Aorta (tissue), 5 donors: ENCODE measurements at regions not wholly inside any gene's neighbourhood (a gene's known extent, or its start where the extent isn't known, plus 50 kb on each side); places are given as distances from the start of the nearest gene placed in this dataset.
"Not testable (repeated sequence)": the region's sequence is repeated elsewhere in the genome, so short reads cannot be mapped to it uniquely, and the experiment has no call there.

ENCODE experiments used
- ATAC-seq: fragments of 200-7000 bp; cut with Tn5 transposase; one replicate; pipeline ENCODE4 v1.9.1; 2022; ENCODE audit warnings: moderate library complexity; ENCODE audit not compliant: low FRiP score
- DNase-seq, 2 donors: peaks; one replicate each; pipeline ENCODE4 v3.0.0-alpha.2; 2020
- H3K27ac ChIP-seq, 2 donors: one replicate each; pipeline ENCODE4 v1.5.1; 2013; ENCODE audit warnings: low read length in 2 of 2, mild to moderate bottlenecking in 2 of 2, moderate library complexity in 2 of 2, control low read depth in 1 of 2, inconsistent platforms in 1 of 2, low read depth in 1 of 2
- H3K27me3 ChIP-seq, 2 donors: one replicate each; pipeline ENCODE4 v1.6.1; 2013; ENCODE audit warnings: control low read depth in 1 of 2, low read length in 1 of 2, mild to moderate bottlenecking in 1 of 2, moderate library complexity in 1 of 2; ENCODE audit not compliant: insufficient read depth in 2 of 2, control insufficient read depth in 1 of 2
- H3K36me3 ChIP-seq, 2 donors: one replicate each; pipeline ENCODE4 v1.6.1; 2013; ENCODE audit warnings: control low read depth in 1 of 2, low read length in 1 of 2, mild to moderate bottlenecking in 1 of 2; ENCODE audit not compliant: insufficient read depth in 2 of 2, control insufficient read depth in 1 of 2
- H3K4me1 ChIP-seq, 2 donors: one replicate each; pipeline ENCODE4 v1.6.1; 2013; ENCODE audit warnings: low read length in 2 of 2, control low read depth in 1 of 2, mild to moderate bottlenecking in 1 of 2, moderate library complexity in 1 of 2; ENCODE audit not compliant: insufficient read depth in 2 of 2, control insufficient read depth in 1 of 2
- H3K4me3 ChIP-seq, 2 donors: one replicate each; pipeline ENCODE4 v1.5.1; 2013; ENCODE audit warnings: low read length in 2 of 2, control low read depth in 1 of 2, mild to moderate bottlenecking in 1 of 2
- H3K9me3 ChIP-seq: one replicate; pipeline ENCODE4 v1.6.1; 2013; ENCODE audit warnings: mild to moderate bottlenecking, low read length; ENCODE audit not compliant: control insufficient read depth
- WGBS, 2 donors: extraction: QIAGEN DNeasy Blood & Tissue Kit; methylation state at CpG; one replicate each; pipeline ENCODE4 v1.1.7; 2013; 5-methylcytosine and 5-hydroxymethylcytosine counted together
- intact Hi-C, 2 donors: fragments of 100-400 bp; cut with DNase I; formaldehyde crosslinking; loops; one replicate each; pipeline versions ENCODE4 v1.14.2 to v1.15.0; 2022
- donor health status: healthy with polysubstance abuse.
- donor health status: Bipolar disorder and iron deficiency.
- donor health status: DM: no; HTN: no; CAD: no.
- donor health status: DM: no; HTN: no; CAD: no.
- donor health status: DM: yes; HTN: yes; CAD: no.

DNA sequence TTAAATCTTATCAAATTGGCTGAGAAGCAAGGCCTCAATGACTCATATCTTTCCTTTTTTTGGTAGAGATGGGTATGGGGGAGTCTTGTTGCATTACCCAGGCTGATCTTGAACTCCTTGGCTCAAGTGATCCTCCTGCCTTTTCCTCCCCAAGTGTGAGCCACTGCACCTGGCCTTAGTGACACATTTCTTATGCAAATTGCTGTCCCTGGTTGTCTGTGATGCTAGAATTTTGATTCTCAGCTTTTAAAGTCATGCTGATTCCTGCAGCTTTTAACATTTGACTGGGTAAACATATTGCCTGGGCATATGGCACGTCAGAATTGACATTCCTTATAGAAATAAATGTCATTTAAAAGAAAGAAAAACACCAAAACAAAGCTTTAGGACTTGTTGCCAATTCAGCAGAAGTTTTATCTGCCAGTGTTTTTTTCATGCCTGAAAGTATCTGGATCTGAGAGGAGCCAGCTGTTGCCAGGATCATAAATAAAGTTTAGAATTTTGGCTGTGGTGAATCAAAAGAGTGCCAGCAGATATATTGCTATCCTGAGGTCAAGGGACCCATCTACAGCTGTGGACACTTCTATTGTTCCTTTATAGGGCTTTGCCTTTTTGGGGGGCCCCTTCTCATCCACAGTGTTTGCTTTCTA is 446.7 kb upstream of the AMELY start:
- peaks cover 0 to 2% of the 10 kb centered on the region in 2 donors for H3K36me3 ChIP-seq
- no peaks in the 10 kb centered on the region for H3K27me3 ChIP-seq
- H3K4me3 ChIP-seq: no peak overlapping the region
- no peaks in the 10 kb centered on the region for H3K4me1 ChIP-seq
- no peak overlapping the region for H3K27ac ChIP-seq
- intact Hi-C loops: no loop called here
- WGBS, 2 donors: 5% methylated on average over 1 of the region's 1 CpG; no CpG with 5 or more reads in 1 of the 2 donors
- no peak for ATAC-seq
- DNase-seq: no peak
- no peaks in the 10 kb centered on the region for H3K9me3 ChIP-seq

DNA sequence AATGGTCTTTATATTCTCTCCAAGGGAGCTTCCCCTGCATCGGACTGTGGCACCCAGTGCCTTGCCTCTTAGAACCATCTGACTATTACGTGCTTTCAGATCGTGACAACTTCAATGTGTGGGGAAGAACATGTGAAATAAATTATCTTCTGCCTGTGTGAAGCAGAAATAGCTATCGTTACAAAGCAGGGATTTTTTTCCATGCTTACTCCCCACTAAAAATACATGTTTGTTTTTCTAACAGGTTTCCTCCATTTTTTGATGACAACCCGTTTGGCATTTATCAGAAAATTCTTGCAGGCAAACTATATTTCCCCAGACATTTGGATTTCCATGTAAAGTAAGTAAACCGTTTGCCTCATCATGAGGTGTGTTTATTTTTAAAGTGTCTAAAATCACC is 444.3 kb upstream of the AMELY start:
- ATAC-seq, H3K27ac ChIP-seq, H3K4me1 ChIP-seq, H3K36me3 ChIP-seq, H3K9me3 ChIP-seq, H3K4me3 ChIP-seq, DNase-seq, H3K27me3 ChIP-seq, intact Hi-C loops: not testable (repeated sequence)
- WGBS, 2 donors: 87% methylated on average over 6 of the region's 6 CpGs; no CpG with 5 or more reads in 1 of the 2 donors

DNA sequence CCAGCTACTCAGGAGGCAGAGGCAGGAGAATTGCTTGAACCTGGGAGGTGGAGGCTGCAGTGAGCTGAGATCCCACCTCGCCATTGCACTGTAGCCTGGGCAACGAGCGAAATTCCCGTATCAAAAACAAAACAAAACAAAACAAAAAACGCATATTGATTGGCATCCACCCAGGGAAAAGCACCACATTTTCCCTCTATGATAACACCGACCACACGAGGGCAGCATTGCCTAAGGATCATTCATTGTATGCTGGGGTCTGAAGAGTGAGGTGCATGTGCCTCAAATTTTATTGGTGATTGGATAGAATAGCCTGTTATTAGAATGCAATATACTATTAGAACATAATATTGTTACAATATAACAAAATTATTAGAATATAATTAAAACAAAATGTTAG is 433.1 kb upstream of the AMELY start:
- H3K4me3 ChIP-seq: no peak overlapping the region
- no peaks in the 10 kb centered on the region for H3K9me3 ChIP-seq
- no peak overlapping the region for H3K27ac ChIP-seq
- no peak for DNase-seq
- no peaks in the 10 kb centered on the region for H3K4me1 ChIP-seq
- H3K27me3 ChIP-seq: no peaks in the 10 kb centered on the region
- WGBS, 2 donors: 3% methylated on average over 7 of the region's 7 CpGs; no CpG with 5 or more reads in 1 of the 2 donors
- no peak for ATAC-seq
- H3K36me3 ChIP-seq: no peaks in the 10 kb centered on the region
- intact Hi-C loops: no loop called here

DNA sequence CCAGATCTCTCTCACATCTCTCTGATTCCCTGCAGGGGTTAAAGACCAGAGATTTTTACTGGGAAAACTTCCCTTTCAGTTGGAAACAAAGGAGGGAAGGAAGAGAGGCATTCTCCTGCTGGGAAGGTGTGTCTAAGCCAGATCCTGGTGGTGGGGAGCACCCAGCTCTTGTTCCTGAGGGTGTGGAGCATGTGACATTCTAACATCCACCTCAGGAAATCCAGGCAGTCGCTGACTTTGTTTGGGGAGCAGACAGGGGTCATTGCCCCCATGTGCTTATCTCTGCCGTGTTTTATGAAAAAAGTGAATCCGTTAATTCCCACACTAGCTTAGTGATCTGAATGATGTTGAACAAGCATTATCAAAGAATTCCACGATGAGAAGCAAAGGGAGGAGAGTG is 431.7 kb upstream of the AMELY start:
- no peak overlapping the region for H3K27ac ChIP-seq

DNA sequence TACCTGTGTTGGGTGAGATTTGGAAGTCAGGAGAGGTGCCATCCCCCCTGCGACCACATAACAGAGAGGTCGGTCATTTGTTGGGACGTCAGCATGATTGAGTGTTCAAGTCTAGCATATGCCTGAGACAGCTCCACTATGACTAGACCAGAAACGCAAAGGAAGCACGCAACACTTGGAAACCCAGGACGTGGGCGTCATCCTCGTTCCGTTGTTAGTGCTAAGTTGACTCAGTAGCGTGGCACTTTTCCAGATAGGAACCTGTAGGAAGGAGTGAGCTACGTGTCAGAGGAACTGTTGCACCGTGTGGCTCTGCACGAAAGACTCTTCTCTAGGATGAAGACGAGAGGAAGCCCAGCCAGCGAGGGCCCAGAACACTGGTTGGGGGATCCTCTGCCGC is 431.2 kb upstream of the AMELY start:
- H3K4me3 ChIP-seq, H3K9me3 ChIP-seq, H3K27me3 ChIP-seq, DNase-seq, ATAC-seq, intact Hi-C loops, H3K36me3 ChIP-seq, H3K27ac ChIP-seq, H3K4me1 ChIP-seq: not testable (repeated sequence)
- 65% methylated on average over 14 of the region's 16 CpGs; no CpG with 5 or more reads in 1 of the 2 donors for whole genome bisulfite sequencing, 2 donors

More for the DNA sequence above, 431.7 kb upstream of the AMELY start:
- Histone ChIP-seq H3K36me3 (no peaks in the 10 kb centered on the region), H3K27me3 (no peaks in the 10 kb centered on the region), H3K9me3 (no peaks in the 10 kb centered on the region), H3K4me1 (no peaks in the 10 kb centered on the region), H3K4me3 (no peak overlapping the region)
- intact Hi-C loops: no loop called here
- 49% methylated on average over 4 of the region's 4 CpGs; no CpG with 5 or more reads in 1 of the 2 donors for WGBS, 2 donors
- DNase-seq (no peak), ATAC-seq (no peak)

DNA sequence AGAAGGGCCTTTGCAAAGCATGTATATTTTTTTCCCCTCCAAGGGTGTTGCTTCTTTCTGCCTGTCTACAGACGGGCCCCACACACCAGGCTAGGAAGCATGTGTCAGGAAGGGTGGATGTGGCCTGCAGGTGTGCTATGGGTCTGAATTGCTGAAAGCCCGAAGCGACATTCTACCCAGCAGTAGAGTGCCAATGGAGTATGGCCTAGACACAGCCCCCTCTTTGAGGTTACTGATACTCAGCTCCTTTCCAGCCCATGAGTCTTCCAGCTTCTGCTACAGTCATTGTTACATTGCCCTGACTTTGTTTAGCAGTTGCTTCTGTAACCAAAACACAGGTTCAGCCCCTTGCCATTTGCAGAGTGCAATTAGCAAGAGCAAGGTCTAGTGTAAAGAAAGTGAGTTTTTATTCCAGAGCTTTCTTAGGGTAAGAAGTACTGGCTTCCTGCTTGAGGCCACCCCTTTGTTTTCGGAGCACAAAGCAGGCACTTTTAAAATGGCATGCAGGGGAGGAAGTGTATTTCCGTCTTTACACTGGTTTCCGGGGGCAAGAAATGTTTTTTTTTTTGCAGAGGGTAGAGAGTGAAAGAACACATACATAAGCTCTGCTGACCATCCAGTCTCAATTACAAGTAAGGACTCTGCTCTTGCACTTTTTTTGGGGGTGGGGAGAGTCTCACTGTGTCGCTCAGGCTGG is 428.0 kb upstream of the AMELY start:
- H3K36me3 ChIP-seq: no peaks in the 10 kb centered on the region
- no peaks in the 10 kb centered on the region for H3K27me3 ChIP-seq
- no peaks in the 10 kb centered on the region for H3K9me3 ChIP-seq
- no peak overlapping the region for H3K27ac ChIP-seq
- H3K4me3 ChIP-seq: no peak overlapping the region
- WGBS, 2 donors: 80% methylated on average over 7 of the region's 7 CpGs; no CpG with 5 or more reads in 1 of the 2 donors
- no peaks in the 10 kb centered on the region for H3K4me1 ChIP-seq
- no peak for DNase-seq
- intact Hi-C loops: no loop called here
- ATAC-seq: no peak

DNA sequence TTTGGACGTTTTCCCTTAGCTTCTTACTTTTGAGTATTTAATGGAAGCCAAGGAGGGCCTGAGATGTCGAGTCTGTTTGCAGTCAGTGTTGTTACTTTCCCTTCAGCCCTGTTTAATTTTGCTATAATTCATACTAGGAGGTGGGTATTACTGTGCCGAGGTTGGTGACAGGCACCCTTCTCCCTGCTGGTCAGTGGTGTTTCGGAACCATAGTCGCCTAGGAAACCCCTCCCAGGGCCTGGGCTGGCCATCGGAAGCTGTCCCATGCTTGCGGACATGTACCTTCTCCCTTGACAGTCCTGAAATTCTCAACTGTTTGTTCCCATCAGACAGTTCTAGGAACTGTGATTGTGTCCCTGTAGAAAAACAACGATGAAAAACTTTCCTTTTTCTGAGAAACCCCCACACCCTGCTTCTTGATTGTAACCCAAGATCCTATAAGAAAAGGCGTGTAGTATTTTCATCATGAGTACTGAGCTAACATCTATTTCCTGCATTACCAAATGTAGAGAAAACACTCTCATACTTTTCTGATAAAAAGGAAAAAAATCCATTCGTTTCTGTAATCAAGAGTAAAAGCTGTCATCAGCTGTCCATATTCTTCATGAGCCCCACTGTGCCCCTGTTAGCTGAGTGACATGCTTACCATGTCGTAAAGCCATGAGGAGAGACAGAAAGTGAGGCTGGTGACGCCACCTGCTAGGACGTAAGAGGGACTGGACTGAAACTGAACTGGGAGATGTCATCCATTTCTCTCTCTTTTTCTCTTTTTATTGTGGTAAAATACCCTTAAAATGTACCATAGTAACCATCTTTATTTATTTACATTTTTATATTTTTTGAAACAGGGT is 424.7 kb upstream of the AMELY start:
- WGBS, 2 donors: 89% methylated on average over 13 of the region's 13 CpGs; no CpG with 5 or more reads in 1 of the 2 donors
- ATAC-seq (no peak), DNase-seq (no peak)
- Histone ChIP-seq H3K36me3 (no peaks in the 10 kb centered on the region), H3K4me1 (no peaks in the 10 kb centered on the region), H3K4me3 (no peak overlapping the region), H3K27me3 (no peaks in the 10 kb centered on the region), H3K9me3 (no peaks in the 10 kb centered on the region), H3K27ac (no peak overlapping the region)
- intact Hi-C loops: no loop called here

DNA sequence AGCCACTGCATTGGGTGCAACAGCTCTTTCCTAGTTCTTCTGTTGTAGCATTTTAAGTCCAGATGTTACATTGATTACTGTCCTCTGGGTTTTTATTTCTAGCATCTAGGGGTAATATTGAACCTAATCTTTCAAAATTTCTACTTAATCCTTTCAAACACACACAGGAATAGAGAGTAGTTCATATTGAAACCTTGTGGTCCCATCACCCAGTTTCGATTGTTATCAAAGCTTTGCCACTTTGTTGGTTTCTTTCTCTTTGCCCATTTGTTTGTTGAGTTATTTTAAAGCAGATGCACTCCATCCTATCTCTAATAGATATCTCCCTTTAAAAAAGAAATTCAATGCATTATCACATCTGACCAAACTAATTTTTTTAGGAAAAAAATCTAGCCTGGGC is 422.9 kb upstream of the AMELY start:
- H3K27ac ChIP-seq: no peak overlapping the region

More for the DNA sequence above, 422.9 kb upstream of the AMELY start:
- ATAC-seq: no peak
- 94% methylated on average over 1 of the region's 1 CpG; no CpG with 5 or more reads in 1 of the 2 donors for WGBS, 2 donors
- no peak for DNase-seq
- Histone ChIP-seq H3K9me3 (no peaks in the 10 kb centered on the region), H3K4me3 (no peak overlapping the region), H3K4me1 (no peaks in the 10 kb centered on the region), H3K36me3 (no peaks in the 10 kb centered on the region), H3K27me3 (no peaks in the 10 kb centered on the region)
- intact Hi-C loops: no loop called here
